ENCODE measurements at regions not wholly inside any gene's neighbourhood (a gene's known extent, or its start where the extent isn't known, plus 50 kb on each side); places are given as distances from the start of the nearest gene placed in this dataset.
A peak's percentile ranks its signal among the peaks of the same experiment; 100 is the strongest.

- Histone ChIP-seq H3K9me3 (ENCODE audit: control insufficient read depth, low read length) (no peaks in the 10 kb centered on the region), H3K27ac (ENCODE audit: low read length) (peak overlapping the region; percentile 59), H3K4me3 (ENCODE audit: low read length) (no peak overlapping the region), H3K27me3 (ENCODE audit: control insufficient read depth, insufficient read depth) (no peaks in the 10 kb centered on the region), H3K4me1 (ENCODE audit: control insufficient read depth, insufficient read depth, low read length) (peaks cover 12% of the 10 kb centered on the region)
- DNase-seq, result no peak
- intact Hi-C loops (cut with DNase I), result no loop called here
- peak; percentile 39 to 45 for ATAC-seq
- 81% methylated on average over 9 of the region's 9 CpGs for WGBS
These were observed 109.5 kb upstream of the CD180 start for GRCh38 chr5:67305913-67306710.

DNA sequence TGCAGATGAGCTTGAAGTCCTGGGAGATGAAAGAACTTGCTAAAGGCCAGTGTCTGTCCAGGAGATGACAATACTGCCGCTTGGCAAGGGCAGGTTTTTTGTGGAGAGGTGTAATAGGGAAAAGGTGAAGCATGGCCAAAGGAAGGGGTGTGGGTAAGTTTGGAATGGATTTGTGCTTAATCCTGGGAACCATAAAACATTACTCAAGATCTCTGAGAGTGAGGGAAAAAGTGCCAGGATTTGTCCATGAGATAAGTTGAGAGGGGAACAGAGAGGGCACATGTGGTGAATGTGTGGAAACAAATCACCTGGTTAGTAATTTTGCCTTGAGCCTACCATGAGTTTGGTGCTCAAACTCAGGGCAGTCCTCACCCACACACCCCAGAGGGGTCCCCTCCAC, 108.8 kb upstream of the CD180 start:
- WGBS, result 92% methylated on average over 1 of the region's 1 CpG
- intact Hi-C loops (cut with DNase I), result no loop called here
- no peaks in the 10 kb centered on the region for H3K27me3 ChIP-seq (ENCODE audit: control insufficient read depth, insufficient read depth)
- no peaks in the 10 kb centered on the region for H3K9me3 ChIP-seq (ENCODE audit: control insufficient read depth, low read length)
- peak overlapping the region; percentile 25 for H3K27ac ChIP-seq (ENCODE audit: low read length)
- DNase-seq (no peak), ATAC-seq (no peak)
- peaks cover 12% of the 10 kb centered on the region for H3K4me1 ChIP-seq (ENCODE audit: control insufficient read depth, insufficient read depth, low read length)
- no peak overlapping the region for H3K4me3 ChIP-seq (ENCODE audit: low read length)

- no peaks in the 10 kb centered on the region for H3K9me3 ChIP-seq (ENCODE audit: control insufficient read depth, low read length)
- ATAC-seq, result no peak
- WGBS, result 78% methylated on average over 3 of the region's 3 CpGs
- DNase-seq, result no peak
- no peaks in the 10 kb centered on the region for H3K27me3 ChIP-seq (ENCODE audit: control insufficient read depth, insufficient read depth)
- no peak overlapping the region for H3K4me3 ChIP-seq (ENCODE audit: low read length)
- intact Hi-C loops (cut with DNase I), result no loop called here
- peaks cover 12% of the 10 kb centered on the region for H3K4me1 ChIP-seq (ENCODE audit: control insufficient read depth, insufficient read depth, low read length)
- no peak overlapping the region for H3K27ac ChIP-seq (ENCODE audit: low read length)
These were observed 106.8 kb upstream of the CD180 start for GRCh38 chr5:67303356-67303755.

DNA sequence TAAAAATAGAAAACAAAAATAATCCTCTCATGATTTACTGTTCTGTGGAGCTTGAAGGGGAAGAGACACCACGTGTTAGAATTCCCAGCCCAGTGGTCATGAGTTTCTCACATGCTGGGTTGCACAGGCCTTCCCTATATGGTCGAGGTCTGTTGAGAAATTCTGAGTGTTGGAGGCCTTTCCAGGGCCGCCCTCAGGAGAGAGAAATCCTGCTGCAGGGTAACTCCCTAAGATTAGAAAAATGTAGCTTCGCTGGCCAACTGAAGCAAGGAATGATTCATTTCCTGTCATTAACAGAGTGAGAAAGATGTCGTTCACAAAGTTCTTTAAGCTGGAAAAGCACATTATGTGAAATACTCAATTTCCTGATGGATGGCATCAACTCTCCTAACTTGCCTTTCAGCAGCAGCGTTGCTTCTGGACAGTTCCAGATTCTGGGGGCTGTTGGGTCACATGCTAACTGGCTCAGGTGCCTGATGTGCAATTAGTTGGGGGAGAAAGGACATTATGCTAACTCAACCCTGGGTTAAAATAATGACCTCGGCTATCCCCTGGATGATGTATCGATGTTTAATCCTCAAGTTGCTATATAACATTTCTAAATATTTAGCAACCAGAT, 104.8 kb upstream of the CD180 start:
- ATAC-seq (peak; percentile 94 to 96), DNase-seq (peak; percentile 78 to 86 (median 81))
- peak overlapping the region; percentile 85 for H3K27ac ChIP-seq (ENCODE audit: low read length)
- intact Hi-C loops (cut with DNase I), result no loop called here
- H3K4me1 ChIP-seq (ENCODE audit: control insufficient read depth, insufficient read depth, low read length), result peaks cover 9% of the 10 kb centered on the region
- no peak overlapping the region for H3K4me3 ChIP-seq (ENCODE audit: low read length)
- no peaks in the 10 kb centered on the region for H3K9me3 ChIP-seq (ENCODE audit: control insufficient read depth, low read length)
- 33% methylated on average over 8 of the region's 8 CpGs for WGBS
- no peaks in the 10 kb centered on the region for H3K27me3 ChIP-seq (ENCODE audit: control insufficient read depth, insufficient read depth)

- 60% methylated on average over 2 of the region's 2 CpGs for WGBS
- intact Hi-C loops (cut with DNase I), result no loop called here
- H3K4me1 ChIP-seq (ENCODE audit: control insufficient read depth, insufficient read depth, low read length), result peaks cover 4% of the 10 kb centered on the region
These were observed 103.7 kb upstream of the CD180 start for GRCh38 chr5:67300326-67300725.

GRCh38 chr5:67299231-67299735, 102.7 kb upstream of the CD180 start:
- Histone ChIP-seq H3K4me1 (ENCODE audit: control insufficient read depth, insufficient read depth, low read length) (peaks cover 4% of the 10 kb centered on the region), H3K27ac (ENCODE audit: low read length) (no peak overlapping the region), H3K27me3 (ENCODE audit: control insufficient read depth, insufficient read depth) (no peaks in the 10 kb centered on the region), H3K4me3 (ENCODE audit: low read length) (no peak overlapping the region), H3K9me3 (ENCODE audit: control insufficient read depth, low read length) (no peaks in the 10 kb centered on the region)
- intact Hi-C loops (cut with DNase I), result no loop called here
- no peak for DNase-seq
- ATAC-seq, result no peak
- 59% methylated on average over 2 of the region's 2 CpGs for WGBS

More at GRCh38 chr5:67300326-67300725, 103.7 kb upstream of the CD180 start:
- peak in 1 of 2 donors; percentile 52 for ATAC-seq
- no peak overlapping the region for H3K4me3 ChIP-seq (ENCODE audit: low read length)
- no peaks in the 10 kb centered on the region for H3K9me3 ChIP-seq (ENCODE audit: control insufficient read depth, low read length)
- no peak for DNase-seq
- no peaks in the 10 kb centered on the region for H3K27me3 ChIP-seq (ENCODE audit: control insufficient read depth, insufficient read depth)
- no peak overlapping the region for H3K27ac ChIP-seq (ENCODE audit: low read length)

DNA sequence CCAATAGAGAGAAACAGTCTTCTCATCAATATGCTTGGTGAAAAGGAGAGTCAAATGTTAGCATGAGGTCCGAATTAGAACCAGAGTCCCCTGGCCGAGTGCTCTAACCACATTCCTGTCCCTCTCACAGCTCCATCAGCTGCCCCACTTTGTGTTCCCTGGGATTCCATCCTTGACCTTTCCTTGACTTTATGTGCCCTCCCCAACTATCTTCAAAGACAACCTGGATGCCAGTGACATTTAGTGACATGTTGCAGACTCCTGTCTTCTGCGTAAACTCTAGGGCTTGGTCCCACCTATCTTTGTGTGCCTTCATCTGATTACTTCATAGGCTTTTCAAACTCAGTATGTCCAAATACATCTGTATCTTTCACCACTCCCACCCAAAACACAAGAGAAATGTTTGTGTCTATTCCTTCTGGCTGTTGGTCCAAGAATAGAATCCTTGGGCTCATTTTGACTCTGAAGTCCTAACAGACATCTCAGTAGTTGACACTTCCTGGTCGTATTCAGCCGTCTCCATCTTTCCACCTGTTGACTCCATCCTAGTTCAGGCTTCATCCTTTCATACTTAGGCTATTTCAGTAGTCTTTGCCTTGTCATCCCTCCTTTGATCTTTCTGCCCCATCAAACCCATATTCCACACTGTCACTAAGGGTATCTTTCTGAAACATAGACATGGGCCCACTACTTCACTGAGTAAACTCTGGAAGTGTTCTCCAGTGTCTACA, 101.4 kb upstream of the CD180 start:
- Histone ChIP-seq H3K27ac (ENCODE audit: low read length) (no peak overlapping the region), H3K4me3 (ENCODE audit: low read length) (no peak overlapping the region), H3K27me3 (ENCODE audit: control insufficient read depth, insufficient read depth) (no peaks in the 10 kb centered on the region), H3K9me3 (ENCODE audit: control insufficient read depth, low read length) (no peaks in the 10 kb centered on the region), H3K4me1 (ENCODE audit: control insufficient read depth, insufficient read depth, low read length) (no peaks in the 10 kb centered on the region)
- DNase-seq, result no peak
- no peak for ATAC-seq
- intact Hi-C loops (cut with DNase I), result no loop called here
- 96% methylated on average over 5 of the region's 5 CpGs for WGBS

- 40% methylated on average over 4 of the region's 4 CpGs for WGBS
- DNase-seq (peak in 2 of 3 donors; percentile 60 to 67), ATAC-seq (no peak)
- intact Hi-C loops (cut with DNase I), result no loop called here
- Histone ChIP-seq H3K4me3 (ENCODE audit: low read length) (no peak overlapping the region), H3K4me1 (ENCODE audit: control insufficient read depth, insufficient read depth, low read length) (no peaks in the 10 kb centered on the region), H3K9me3 (ENCODE audit: control insufficient read depth, low read length) (no peaks in the 10 kb centered on the region), H3K27me3 (ENCODE audit: control insufficient read depth, insufficient read depth) (no peaks in the 10 kb centered on the region), H3K27ac (ENCODE audit: low read length) (no peak overlapping the region)
These were observed 100.8 kb upstream of the CD180 start for GRCh38 chr5:67297376-67297775.

- Histone ChIP-seq H3K4me1 (ENCODE audit: control insufficient read depth, insufficient read depth, low read length) (peaks cover 4% of the 10 kb centered on the region), H3K9me3 (ENCODE audit: control insufficient read depth, low read length) (no peaks in the 10 kb centered on the region), H3K4me3 (ENCODE audit: low read length) (no peak overlapping the region), H3K27me3 (ENCODE audit: control insufficient read depth, insufficient read depth) (no peaks in the 10 kb centered on the region), H3K27ac (ENCODE audit: low read length) (no peak overlapping the region)
- intact Hi-C loops (cut with DNase I), result no loop called here
- WGBS, result 94% methylated on average over 4 of the region's 4 CpGs
- DNase-seq (no peak), ATAC-seq (no peak)
These were observed 97.8 kb upstream of the CD180 start for GRCh38 chr5:67294266-67294938.

DNA sequence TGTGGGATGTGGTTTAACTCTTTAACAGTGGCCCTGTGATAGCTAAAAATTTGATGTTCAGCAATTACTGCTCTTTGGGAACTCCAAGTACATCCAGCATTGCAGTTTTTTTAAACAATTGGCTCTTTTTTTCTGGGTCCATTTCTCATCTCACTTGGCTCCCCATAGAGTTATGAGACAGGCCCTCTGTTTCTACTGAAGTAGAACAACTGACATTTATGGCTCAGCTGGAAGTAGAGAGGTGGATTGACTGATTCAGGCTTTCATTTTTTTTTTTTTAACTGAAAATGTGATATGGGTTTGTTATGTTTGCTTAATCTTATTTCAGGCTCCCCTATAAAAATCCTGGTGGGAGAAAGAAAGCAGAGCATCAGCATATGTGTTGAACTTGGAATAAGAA, 96.6 kb upstream of the CD180 start:
- no peak overlapping the region for H3K27ac ChIP-seq (ENCODE audit: low read length)

More for the DNA sequence above, 96.6 kb upstream of the CD180 start:
- no peak overlapping the region for H3K4me3 ChIP-seq (ENCODE audit: low read length)
- no peaks in the 10 kb centered on the region for H3K27me3 ChIP-seq (ENCODE audit: control insufficient read depth, insufficient read depth)
- peaks cover 7% of the 10 kb centered on the region for H3K4me1 ChIP-seq (ENCODE audit: control insufficient read depth, insufficient read depth, low read length)
- DNase-seq (no peak), ATAC-seq (peak in 1 of 2 donors; percentile 67)
- intact Hi-C loops (cut with DNase I), result no loop called here
- no peaks in the 10 kb centered on the region for H3K9me3 ChIP-seq (ENCODE audit: control insufficient read depth, low read length)

Measured in right cardiac atrium (tissue), 5 donors.